ENCODE measurements at regions not wholly inside any gene's neighbourhood (a gene's known extent, or its start where the extent isn't known, plus 50 kb on each side); places are given as distances from the start of the nearest gene placed in this dataset.

DNA sequence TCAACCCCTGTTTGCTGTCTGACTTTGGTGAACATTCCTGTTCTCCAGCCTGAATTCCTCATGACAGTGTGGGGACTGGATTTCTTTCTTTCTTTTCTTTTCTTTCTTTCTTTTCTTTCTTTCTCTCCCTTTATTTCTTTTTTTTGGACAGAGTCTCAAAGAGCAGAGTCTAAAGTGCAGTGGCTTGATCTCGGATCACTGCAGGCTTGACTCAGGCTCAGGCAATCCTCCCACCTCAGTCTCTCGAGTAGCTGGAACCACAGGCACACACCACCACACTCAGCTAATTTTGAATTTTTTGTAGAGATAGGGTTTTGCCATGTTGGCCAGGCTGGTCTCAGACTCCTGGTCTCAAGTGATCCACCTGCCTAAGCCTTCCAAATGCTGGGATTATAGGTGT, 63.1 kb downstream of the RPUSD4 start:
- no peak for TF ChIP-seq MAFK (IDR thresholded peaks at IDR 0.05; ENCODE audit: low read depth, low read length)
- TF ChIP-seq, protein P1, sequence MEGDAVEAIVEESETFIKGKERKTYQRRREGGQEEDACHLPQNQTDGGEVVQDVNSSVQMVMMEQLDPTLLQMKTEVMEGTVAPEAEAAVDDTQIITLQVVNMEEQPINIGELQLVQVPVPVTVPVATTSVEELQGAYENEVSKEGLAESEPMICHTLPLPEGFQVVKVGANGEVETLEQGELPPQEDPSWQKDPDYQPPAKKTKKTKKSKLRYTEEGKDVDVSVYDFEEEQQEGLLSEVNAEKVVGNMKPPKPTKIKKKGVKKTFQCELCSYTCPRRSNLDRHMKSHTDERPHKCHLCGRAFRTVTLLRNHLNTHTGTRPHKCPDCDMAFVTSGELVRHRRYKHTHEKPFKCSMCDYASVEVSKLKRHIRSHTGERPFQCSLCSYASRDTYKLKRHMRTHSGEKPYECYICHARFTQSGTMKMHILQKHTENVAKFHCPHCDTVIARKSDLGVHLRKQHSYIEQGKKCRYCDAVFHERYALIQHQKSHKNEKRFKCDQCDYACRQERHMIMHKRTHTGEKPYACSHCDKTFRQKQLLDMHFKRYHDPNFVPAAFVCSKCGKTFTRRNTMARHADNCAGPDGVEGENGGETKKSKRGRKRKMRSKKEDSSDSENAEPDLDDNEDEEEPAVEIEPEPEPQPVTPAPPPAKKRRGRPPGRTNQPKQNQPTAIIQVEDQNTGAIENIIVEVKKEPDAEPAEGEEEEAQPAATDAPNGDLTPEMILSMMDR (conservative IDR thresholded peaks at IDR 0.05; ENCODE audit: low read depth, low read length): no peak
- TF ChIP-seq MAZ (IDR thresholded peaks at IDR 0.05; ENCODE audit: borderline replicate concordance, low read depth, low read length): no peak
- TF ChIP-seq, protein P2, sequence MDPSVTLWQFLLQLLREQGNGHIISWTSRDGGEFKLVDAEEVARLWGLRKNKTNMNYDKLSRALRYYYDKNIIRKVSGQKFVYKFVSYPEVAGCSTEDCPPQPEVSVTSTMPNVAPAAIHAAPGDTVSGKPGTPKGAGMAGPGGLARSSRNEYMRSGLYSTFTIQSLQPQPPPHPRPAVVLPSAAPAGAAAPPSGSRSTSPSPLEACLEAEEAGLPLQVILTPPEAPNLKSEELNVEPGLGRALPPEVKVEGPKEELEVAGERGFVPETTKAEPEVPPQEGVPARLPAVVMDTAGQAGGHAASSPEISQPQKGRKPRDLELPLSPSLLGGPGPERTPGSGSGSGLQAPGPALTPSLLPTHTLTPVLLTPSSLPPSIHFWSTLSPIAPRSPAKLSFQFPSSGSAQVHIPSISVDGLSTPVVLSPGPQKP (IDR thresholded peaks at IDR 0.05; ENCODE audit: borderline replicate concordance, low read depth, low read length): no peak
- TF ChIP-seq CEBPB (IDR thresholded peaks at IDR 0.05; ENCODE audit: low read depth, low read length): no peak
- TF ChIP-seq RCOR1 (IDR thresholded peaks at IDR 0.05; ENCODE audit: insufficient replicate concordance, low read length): no peak
- no peak for TF ChIP-seq RAD21 (IDR thresholded peaks at IDR 0.05; ENCODE audit: low read length)
- TF ChIP-seq SMC3 (IDR thresholded peaks at IDR 0.05; ENCODE audit: low read depth, low read length): no peak
- no peak for TF ChIP-seq MXI1 (IDR thresholded peaks at IDR 0.05; ENCODE audit: borderline replicate concordance, low read depth, low read length)
- TF ChIP-seq, protein P3, sequence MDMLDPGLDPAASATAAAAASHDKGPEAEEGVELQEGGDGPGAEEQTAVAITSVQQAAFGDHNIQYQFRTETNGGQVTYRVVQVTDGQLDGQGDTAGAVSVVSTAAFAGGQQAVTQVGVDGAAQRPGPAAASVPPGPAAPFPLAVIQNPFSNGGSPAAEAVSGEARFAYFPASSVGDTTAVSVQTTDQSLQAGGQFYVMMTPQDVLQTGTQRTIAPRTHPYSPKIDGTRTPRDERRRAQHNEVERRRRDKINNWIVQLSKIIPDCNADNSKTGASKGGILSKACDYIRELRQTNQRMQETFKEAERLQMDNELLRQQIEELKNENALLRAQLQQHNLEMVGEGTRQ (IDR thresholded peaks at IDR 0.05; ENCODE audit: low read depth, low read length): no peak
- no peak for TF ChIP-seq BHLHE40 (IDR thresholded peaks at IDR 0.05; ENCODE audit: low read depth, low read length)
- no peak for TF ChIP-seq POLR2A (IDR thresholded peaks at IDR 0.05; ENCODE audit: low read depth, low read length)
- no peak for TF ChIP-seq CHD1 (IDR thresholded peaks at IDR 0.05; ENCODE audit: low read depth, low read length)
